OCI-LY1 (cell line): ENCODE measurements at regions not wholly inside any gene's neighbourhood (a gene's known extent, or its start where the extent isn't known, plus 50 kb on each side); places are given as distances from the start of the nearest gene placed in this dataset.

Source experiments
- H2AFZ ChIP-seq: fragments of 200-600 bp; sonication (generic), shearing (Covaris generic); 2 replicates; pipeline ENCODE4 v1.6.0; 2014; ENCODE audit warnings: antibody characterized with exemption, mild to moderate bottlenecking, low read length
- H3F3A ChIP-seq: fragments of 200-600 bp; sonication (generic), shearing (Covaris generic); 2 replicates; pipeline ENCODE4 v1.6.0; 2014; ENCODE audit warnings: mild to moderate bottlenecking, antibody characterized with exemption, low read length, moderate library complexity; ENCODE audit not compliant: insufficient read depth
- H3K27ac ChIP-seq: fragments of 200-600 bp; sonication (generic); 2 replicates; pipeline ENCODE4 v1.5.1; 2014; ENCODE audit warnings: low read length, mixed run types, mild to moderate bottlenecking, low read depth; ENCODE audit not compliant: poor library complexity, severe bottlenecking
- H3K27me3 ChIP-seq: fragments of 200-600 bp; sonication (generic); 2 replicates; pipeline ENCODE4 v1.6.0; 2014; ENCODE audit warnings: antibody characterized with exemption, mild to moderate bottlenecking, low read length, moderate library complexity; ENCODE audit not compliant: insufficient read depth
- H3K36me3 ChIP-seq: fragments of 200-600 bp; sonication (generic); 2 replicates; pipeline ENCODE4 v1.6.1; 2014; ENCODE audit warnings: mild to moderate bottlenecking, antibody characterized with exemption, low read length, moderate library complexity, mixed read lengths; ENCODE audit not compliant: insufficient read depth
- H3K4me1 ChIP-seq: fragments of 200-600 bp; sonication (generic); 2 replicates; pipeline ENCODE4 v1.5.1; 2014; ENCODE audit warnings: mild to moderate bottlenecking, low read length, moderate library complexity; ENCODE audit not compliant: insufficient read depth, severe bottlenecking
- H3K4me2 ChIP-seq: fragments of 200-600 bp; sonication (generic), shearing (Covaris generic); 2 replicates; pipeline ENCODE4 v1.6.1; 2014; ENCODE audit warnings: low read length
- H3K4me3 ChIP-seq: fragments of 200-600 bp; sonication (generic); 2 replicates; pipeline ENCODE4 v1.5.1; 2014; ENCODE audit warnings: low read length, low read depth, mild to moderate bottlenecking, mixed read lengths; ENCODE audit not compliant: poor library complexity, severe bottlenecking
- H3K79me2 ChIP-seq: fragments of 200-600 bp; shearing (Covaris generic); 2 replicates; pipeline ENCODE4 v1.6.1; 2016; ENCODE audit warnings: mixed run types, low read length, mixed read lengths; ENCODE audit not compliant: insufficient read depth
- H3K9ac ChIP-seq: fragments of 200-600 bp; sonication (generic), shearing (Covaris generic); 2 replicates; pipeline ENCODE4 v1.6.1; 2014; ENCODE audit warnings: mild to moderate bottlenecking, low read length, mixed read lengths
- H3K9me2 ChIP-seq: fragments of 200-600 bp; sonication (generic), shearing (Covaris generic); 2 replicates; pipeline ENCODE4 v1.6.1; 2014; ENCODE audit warnings: low read depth, mild to moderate bottlenecking, low read length, mixed read lengths
- H3K9me3 ChIP-seq: fragments of 200-600 bp; shearing (Covaris generic); 2 replicates; pipeline ENCODE4 v1.6.1; 2014; ENCODE audit warnings: low read length, mixed read lengths
- H4K20me1 ChIP-seq: fragments of 200-600 bp; sonication (generic), shearing (Covaris generic); 2 replicates; pipeline ENCODE4 v1.6.0; 2016; ENCODE audit warnings: mild to moderate bottlenecking, low read length; ENCODE audit not compliant: insufficient read depth
- EZH2 ChIP-seq: fragments of 200-600 bp; sonication (generic), shearing (Covaris generic); IDR thresholded peaks from 2 replicates; pipeline ENCODE4 v1.8.0; 2017; ENCODE audit warnings: borderline replicate concordance, mixed run types, mild to moderate bottlenecking, antibody characterized with exemption, low read length, moderate library complexity, mixed read lengths
- TF ChIP-seq, protein P1 (sequence below): fragments of 200-600 bp; sonication (generic), shearing (Covaris generic); IDR thresholded peaks from 2 replicates; pipeline ENCODE4 v1.5.1; 2017; ENCODE audit warnings: mild to moderate bottlenecking, antibody characterized with exemption, low read length, moderate library complexity, mixed read lengths

DNA sequence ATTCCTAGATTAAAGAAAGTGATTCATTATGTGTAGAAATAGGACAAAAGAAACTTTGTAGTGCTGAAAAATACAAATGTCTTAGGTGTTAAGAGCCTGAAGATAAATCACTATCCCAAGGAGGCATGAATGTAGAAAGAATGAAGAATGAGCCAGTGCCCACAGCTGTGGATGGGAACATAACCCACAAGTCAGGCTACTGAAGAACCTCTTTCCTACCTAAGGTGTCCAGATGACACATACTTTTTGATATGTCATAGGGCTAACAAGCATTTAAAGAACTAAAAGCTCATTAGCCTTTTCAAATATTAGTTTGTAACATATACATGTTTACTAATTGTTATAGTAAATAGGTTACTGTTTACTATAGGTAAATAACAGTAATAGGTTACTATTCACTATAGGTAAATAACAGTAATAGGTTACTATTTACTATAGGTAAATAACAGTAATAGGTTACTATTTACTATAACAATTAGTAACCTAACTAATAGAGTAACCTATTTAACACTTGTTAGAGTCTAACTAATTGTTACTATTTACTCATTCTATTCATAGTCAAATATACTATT is 275.0 kb upstream of the KYNU start:
- Histone ChIP-seq H3K27ac (no peak overlapping the region), H3K36me3 (no peaks in the 10 kb centered on the region)

DNA sequence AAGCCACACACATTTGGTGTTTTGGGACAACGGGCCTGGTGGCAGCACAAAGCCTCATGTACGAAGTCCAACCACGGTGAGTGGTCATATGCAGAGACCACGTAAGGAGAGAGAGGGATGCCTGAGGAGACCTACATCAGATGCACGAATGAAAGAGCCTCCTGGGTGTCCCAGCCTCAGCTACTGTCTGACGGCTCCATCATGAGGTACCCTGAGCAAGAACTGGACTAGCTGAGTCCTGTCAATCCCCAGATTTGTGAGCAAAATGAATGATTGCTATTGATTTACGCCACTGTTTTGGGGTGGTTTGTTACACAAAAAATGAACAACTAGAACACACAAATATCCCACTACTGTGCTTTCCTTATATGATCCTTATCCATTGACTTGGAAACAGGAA is 275.7 kb upstream of the KYNU start:
- H3K27ac ChIP-seq = no peak overlapping the region
- H2AFZ ChIP-seq = no peak overlapping the region
- no peaks in the 10 kb centered on the region for H3K9me3 ChIP-seq
- H4K20me1 ChIP-seq = no peaks in the 10 kb centered on the region
- no peak overlapping the region for H3K4me2 ChIP-seq
- no peak overlapping the region for H3K9ac ChIP-seq
- no peaks in the 10 kb centered on the region for H3F3A ChIP-seq
- no peaks in the 10 kb centered on the region for H3K9me2 ChIP-seq
- no peaks in the 10 kb centered on the region for H3K4me1 ChIP-seq
- TF ChIP-seq, protein P1, sequence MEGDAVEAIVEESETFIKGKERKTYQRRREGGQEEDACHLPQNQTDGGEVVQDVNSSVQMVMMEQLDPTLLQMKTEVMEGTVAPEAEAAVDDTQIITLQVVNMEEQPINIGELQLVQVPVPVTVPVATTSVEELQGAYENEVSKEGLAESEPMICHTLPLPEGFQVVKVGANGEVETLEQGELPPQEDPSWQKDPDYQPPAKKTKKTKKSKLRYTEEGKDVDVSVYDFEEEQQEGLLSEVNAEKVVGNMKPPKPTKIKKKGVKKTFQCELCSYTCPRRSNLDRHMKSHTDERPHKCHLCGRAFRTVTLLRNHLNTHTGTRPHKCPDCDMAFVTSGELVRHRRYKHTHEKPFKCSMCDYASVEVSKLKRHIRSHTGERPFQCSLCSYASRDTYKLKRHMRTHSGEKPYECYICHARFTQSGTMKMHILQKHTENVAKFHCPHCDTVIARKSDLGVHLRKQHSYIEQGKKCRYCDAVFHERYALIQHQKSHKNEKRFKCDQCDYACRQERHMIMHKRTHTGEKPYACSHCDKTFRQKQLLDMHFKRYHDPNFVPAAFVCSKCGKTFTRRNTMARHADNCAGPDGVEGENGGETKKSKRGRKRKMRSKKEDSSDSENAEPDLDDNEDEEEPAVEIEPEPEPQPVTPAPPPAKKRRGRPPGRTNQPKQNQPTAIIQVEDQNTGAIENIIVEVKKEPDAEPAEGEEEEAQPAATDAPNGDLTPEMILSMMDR = no peak
- TF ChIP-seq EZH2 = no peak
- H3K79me2 ChIP-seq = no peaks in the 10 kb centered on the region
- no peaks in the 10 kb centered on the region for H3K27me3 ChIP-seq
- no peaks in the 10 kb centered on the region for H3K36me3 ChIP-seq
- H3K4me3 ChIP-seq = no peak overlapping the region

More for the DNA sequence above, 275.0 kb upstream of the KYNU start:
- H3K4me2 ChIP-seq = no peak overlapping the region
- no peak for TF ChIP-seq EZH2
- TF ChIP-seq, protein P1 = no peak
- no peaks in the 10 kb centered on the region for H3K79me2 ChIP-seq
- no peaks in the 10 kb centered on the region for H4K20me1 ChIP-seq
- H3K4me1 ChIP-seq = no peaks in the 10 kb centered on the region
- no peaks in the 10 kb centered on the region for H3F3A ChIP-seq
- H2AFZ ChIP-seq = no peak overlapping the region
- no peaks in the 10 kb centered on the region for H3K9me3 ChIP-seq
- no peaks in the 10 kb centered on the region for H3K9me2 ChIP-seq
- no peak overlapping the region for H3K4me3 ChIP-seq
- H3K9ac ChIP-seq = no peak overlapping the region
- H3K27me3 ChIP-seq = no peaks in the 10 kb centered on the region

DNA sequence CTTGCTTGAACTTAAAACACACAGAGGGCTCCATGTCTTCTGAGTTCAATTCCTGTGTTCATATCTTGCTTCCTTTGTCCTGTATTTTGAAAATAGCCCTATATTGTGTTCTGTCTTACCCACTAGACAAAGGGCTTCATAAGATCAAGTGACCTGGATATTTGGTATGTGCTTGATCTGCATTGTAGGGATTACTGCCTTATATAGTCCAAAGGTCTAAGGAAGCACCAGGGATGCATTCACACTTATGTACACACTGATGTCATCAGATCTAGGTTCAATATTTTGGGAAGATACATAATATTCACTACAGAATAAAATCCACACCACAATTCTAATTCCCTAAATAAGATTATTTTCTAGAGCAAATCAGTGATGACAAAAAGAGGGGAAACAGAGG is 278.0 kb upstream of the KYNU start:
- H3K9me2 ChIP-seq = no peaks in the 10 kb centered on the region
- no peaks in the 10 kb centered on the region for H3F3A ChIP-seq
- H3K9me3 ChIP-seq = no peaks in the 10 kb centered on the region
- TF ChIP-seq, protein P1 = no peak
- TF ChIP-seq EZH2 = no peak
- no peaks in the 10 kb centered on the region for H3K27me3 ChIP-seq
- H3K9ac ChIP-seq = no peak overlapping the region
- H2AFZ ChIP-seq = no peak overlapping the region
- no peaks in the 10 kb centered on the region for H4K20me1 ChIP-seq
- no peak overlapping the region for H3K27ac ChIP-seq
- no peaks in the 10 kb centered on the region for H3K4me1 ChIP-seq
- H3K4me2 ChIP-seq = no peak overlapping the region
- no peak overlapping the region for H3K4me3 ChIP-seq
- H3K36me3 ChIP-seq = no peaks in the 10 kb centered on the region
- no peaks in the 10 kb centered on the region for H3K79me2 ChIP-seq
